ENCODE measurements at regions not wholly inside any gene's neighbourhood (a gene's known extent, or its start where the extent isn't known, plus 50 kb on each side); places are given as distances from the start of the nearest gene placed in this dataset.

DNA sequence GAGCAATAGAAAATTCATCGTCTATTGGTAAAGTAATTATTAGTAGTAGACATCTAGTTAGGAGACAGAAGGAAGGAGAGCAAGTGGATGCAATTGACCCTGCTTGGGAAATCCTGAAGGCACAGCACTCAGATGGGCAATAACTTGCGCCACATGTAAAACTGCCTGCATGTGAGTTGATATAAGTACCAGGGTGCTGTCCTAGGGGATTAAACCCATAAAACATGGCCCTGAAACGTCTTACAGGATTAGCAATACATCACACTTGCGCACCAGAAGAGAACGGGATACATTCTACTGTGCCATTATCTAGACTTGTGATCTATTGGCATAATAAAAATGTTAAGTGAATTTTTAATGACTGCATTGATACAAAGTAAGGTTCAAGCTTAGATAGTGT, 277.5 kb upstream of the LYPLAL1 start:
- Histone ChIP-seq H3K27ac (ENCODE audit: low read depth in 1 of 2, low read length in 2 of 2) (no peak overlapping the region), H4K20me1 (ENCODE audit: insufficient read depth, low read length) (no peaks in the 10 kb centered on the region), H3K4me2 (replicated peaks; ENCODE audit: extremely low read depth, low read length, poor library complexity, severe bottlenecking) (no peak overlapping the region), H3K9me3 (replicated peaks in 1 of 2; ENCODE audit: control insufficient read depth in 1 of 2, insufficient read depth in 1 of 2, low read length in 2 of 2) (no peaks in the 10 kb centered on the region), H3K4me1 (ENCODE audit: control insufficient read depth in 1 of 2, insufficient read depth in 2 of 2, low read length in 2 of 2) (no peaks in the 10 kb centered on the region), H3K9ac (ENCODE audit: insufficient read depth, low read length, poor library complexity, severe bottlenecking) (no peak overlapping the region), H2AFZ (ENCODE audit: insufficient read depth, low read depth, low read length, poor library complexity, severe bottlenecking) (no peak overlapping the region), H3K4me3 (replicated peaks in 1 of 3; ENCODE audit: low read depth in 2 of 3, low read length in 3 of 3) (no peak overlapping the region), H3K36me3 (replicated peaks in 1 of 2; ENCODE audit: control insufficient read depth in 1 of 2, insufficient read depth in 2 of 2, low read length in 2 of 2) (no peaks in the 10 kb centered on the region), H3K27me3 (ENCODE audit: control insufficient read depth in 2 of 2, insufficient read depth in 2 of 2, low read length in 2 of 2) (no peaks in the 10 kb centered on the region), H3K79me2 (ENCODE audit: insufficient read depth, low read length) (no peaks in the 10 kb centered on the region)
- H3K4me1 Mint-ChIP-seq = no peaks in the 10 kb centered on the region
- H3K27ac Mint-ChIP-seq = no peak overlapping the region
- TF ChIP-seq, protein P1, sequence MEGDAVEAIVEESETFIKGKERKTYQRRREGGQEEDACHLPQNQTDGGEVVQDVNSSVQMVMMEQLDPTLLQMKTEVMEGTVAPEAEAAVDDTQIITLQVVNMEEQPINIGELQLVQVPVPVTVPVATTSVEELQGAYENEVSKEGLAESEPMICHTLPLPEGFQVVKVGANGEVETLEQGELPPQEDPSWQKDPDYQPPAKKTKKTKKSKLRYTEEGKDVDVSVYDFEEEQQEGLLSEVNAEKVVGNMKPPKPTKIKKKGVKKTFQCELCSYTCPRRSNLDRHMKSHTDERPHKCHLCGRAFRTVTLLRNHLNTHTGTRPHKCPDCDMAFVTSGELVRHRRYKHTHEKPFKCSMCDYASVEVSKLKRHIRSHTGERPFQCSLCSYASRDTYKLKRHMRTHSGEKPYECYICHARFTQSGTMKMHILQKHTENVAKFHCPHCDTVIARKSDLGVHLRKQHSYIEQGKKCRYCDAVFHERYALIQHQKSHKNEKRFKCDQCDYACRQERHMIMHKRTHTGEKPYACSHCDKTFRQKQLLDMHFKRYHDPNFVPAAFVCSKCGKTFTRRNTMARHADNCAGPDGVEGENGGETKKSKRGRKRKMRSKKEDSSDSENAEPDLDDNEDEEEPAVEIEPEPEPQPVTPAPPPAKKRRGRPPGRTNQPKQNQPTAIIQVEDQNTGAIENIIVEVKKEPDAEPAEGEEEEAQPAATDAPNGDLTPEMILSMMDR (IDR thresholded peaks at IDR 0.05) = no peak
- peaks cover 0 to 3% (median 3%) of the 10 kb centered on the region in 3 donors for H3K27me3 Mint-ChIP-seq (ENCODE audit: low read depth in 3 of 3)
- no peaks in the 10 kb centered on the region for H3K36me3 Mint-ChIP-seq
- no peak overlapping the region for H3K4me3 Mint-ChIP-seq
- WGBS (ENCODE audit: insufficient coverage) = 93% methylated on average over 2 of the region's 5 CpGs
- DNase-seq = no peak
- intact Hi-C loops (cut with micrococcal nuclease) = no loop called here
- H3K9me3 Mint-ChIP-seq = peaks cover 0 to 3% (median 0%) of the 10 kb centered on the region in 7 donors

DNA sequence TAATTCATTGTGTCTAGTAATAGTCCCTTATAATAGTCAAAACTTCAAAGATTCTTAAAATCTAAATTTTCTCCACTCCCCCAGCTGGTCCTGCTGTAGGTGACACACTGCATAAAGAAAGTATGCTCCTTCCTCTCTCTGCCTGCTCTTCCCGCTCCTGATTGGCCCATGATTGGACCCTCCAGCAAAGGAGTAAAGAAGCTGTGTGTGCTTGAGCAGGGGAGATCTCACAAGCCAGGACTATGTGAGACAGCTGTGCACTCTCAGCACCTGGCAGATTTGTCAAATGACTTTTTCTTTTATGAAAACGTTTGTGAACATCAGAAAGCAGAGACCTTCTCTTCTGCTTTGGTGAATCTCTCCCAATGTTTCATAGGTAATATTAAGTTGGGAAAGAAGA, 274.8 kb upstream of the LYPLAL1 start:
- TF ChIP-seq, protein P1 (IDR thresholded peaks at IDR 0.05) = no peak
- Mint-ChIP-seq H3K36me3 (no peaks in the 10 kb centered on the region), H3K27me3 (ENCODE audit: low read depth in 3 of 3) (peaks cover 0 to 3% (median 3%) of the 10 kb centered on the region in 3 donors), H3K9me3 (peaks cover 0 to 3% (median 0%) of the 10 kb centered on the region in 7 donors), H3K27ac (no peak overlapping the region), H3K4me3 (no peak overlapping the region), H3K4me1 (no peaks in the 10 kb centered on the region)
- Histone ChIP-seq H3K4me1 (ENCODE audit: control insufficient read depth in 1 of 2, insufficient read depth in 2 of 2, low read length in 2 of 2) (no peaks in the 10 kb centered on the region), H3K36me3 (replicated peaks in 1 of 2; ENCODE audit: control insufficient read depth in 1 of 2, insufficient read depth in 2 of 2, low read length in 2 of 2) (no peaks in the 10 kb centered on the region), H2AFZ (ENCODE audit: insufficient read depth, low read depth, low read length, poor library complexity, severe bottlenecking) (no peak overlapping the region), H3K9ac (ENCODE audit: insufficient read depth, low read length, poor library complexity, severe bottlenecking) (no peak overlapping the region), H3K79me2 (ENCODE audit: insufficient read depth, low read length) (no peaks in the 10 kb centered on the region), H3K4me2 (replicated peaks; ENCODE audit: extremely low read depth, low read length, poor library complexity, severe bottlenecking) (no peak overlapping the region), H3K4me3 (replicated peaks in 1 of 3; ENCODE audit: low read depth in 2 of 3, low read length in 3 of 3) (no peak overlapping the region), H3K27ac (ENCODE audit: low read depth in 1 of 2, low read length in 2 of 2) (no peak overlapping the region), H4K20me1 (ENCODE audit: insufficient read depth, low read length) (no peaks in the 10 kb centered on the region), H3K27me3 (ENCODE audit: control insufficient read depth in 2 of 2, insufficient read depth in 2 of 2, low read length in 2 of 2) (no peaks in the 10 kb centered on the region), H3K9me3 (replicated peaks in 1 of 2; ENCODE audit: control insufficient read depth in 1 of 2, insufficient read depth in 1 of 2, low read length in 2 of 2) (no peaks in the 10 kb centered on the region)
- intact Hi-C loops (cut with micrococcal nuclease) = no loop called here
- no CpG with 5 or more reads among the region's 2 CpGs for WGBS (ENCODE audit: insufficient coverage)
- DNase-seq = no peak
